Right hindlimb (tissue), 1 donor: ENCODE measurements at regions not wholly inside any gene's neighbourhood (a gene's known extent, or its start where the extent isn't known, plus 50 kb on each side); places are given as distances from the start of the nearest gene placed in this dataset.
"Not testable (repeated sequence)": the region's sequence is repeated elsewhere in the genome, so short reads cannot be mapped to it uniquely, and the experiment has no call there.

Experiments used
- DNase-seq: peaks from one replicate; pipeline ENCODE4 v3.0.0-alpha.2; 2018

GRCh38 chr7:131057015-131057793, 270.5 kb upstream of the MKLN1 start:
- DNase-seq: no peak

- no peak for DNase-seq
Observed at GRCh38 chr7:131057794-131058070, 269.9 kb upstream of the MKLN1 start.

GRCh38 chr7:131058561-131059288, 269.0 kb upstream of the MKLN1 start:
- DNase-seq: not testable (repeated sequence)

- not testable (repeated sequence) for DNase-seq
Observed at GRCh38 chr7:131059401-131059800, 268.3 kb upstream of the MKLN1 start.

GRCh38 chr7:131061158-131061557, 266.5 kb upstream of the MKLN1 start:
- DNase-seq: no peak

GRCh38 chr7:131061818-131062217, 265.9 kb upstream of the MKLN1 start:
- no peak for DNase-seq

GRCh38 chr7:131066635-131067034, 261.0 kb upstream of the MKLN1 start:
- DNase-seq: no peak

GRCh38 chr7:131067220-131067619, 260.5 kb upstream of the MKLN1 start:
- DNase-seq: no peak

- no peak for DNase-seq
Observed at GRCh38 chr7:131068604-131069021, 259.1 kb upstream of the MKLN1 start.

- peak; percentile 21 for DNase-seq
Observed at GRCh38 chr7:131071786-131072504, 255.7 kb upstream of the MKLN1 start.

- no peak for DNase-seq
Observed at GRCh38 chr7:131072505-131073091, 255.1 kb upstream of the MKLN1 start.

- no peak for DNase-seq
Observed at GRCh38 chr7:131074043-131074442, 253.6 kb upstream of the MKLN1 start.

GRCh38 chr7:131074585-131074984, 253.1 kb upstream of the MKLN1 start:
- no peak for DNase-seq

- DNase-seq: no peak
Observed at GRCh38 chr7:131075406-131075805, 252.3 kb upstream of the MKLN1 start.

GRCh38 chr7:131076032-131076431, 251.6 kb upstream of the MKLN1 start:
- DNase-seq: no peak

GRCh38 chr7:131076711-131077181, 250.9 kb upstream of the MKLN1 start:
- no peak for DNase-seq

GRCh38 chr7:131077735-131078134, 249.9 kb upstream of the MKLN1 start:
- DNase-seq: no peak

GRCh38 chr7:131080754-131081153, 246.9 kb upstream of the MKLN1 start:
- DNase-seq: no peak

GRCh38 chr7:131081308-131081707, 246.4 kb upstream of the MKLN1 start:
- no peak for DNase-seq

GRCh38 chr7:131083781-131084180, 243.9 kb upstream of the MKLN1 start:
- no peak for DNase-seq

- not testable (repeated sequence) for DNase-seq
Observed at GRCh38 chr7:131084336-131084735, 243.3 kb upstream of the MKLN1 start.

GRCh38 chr7:131087756-131088658, 239.7 kb upstream of the MKLN1 start:
- no peak for DNase-seq
